ENCODE measurements at regions not wholly inside any gene's neighbourhood (a gene's known extent, or its start where the extent isn't known, plus 50 kb on each side); places are given as distances from the start of the nearest gene placed in this dataset.

DNA sequence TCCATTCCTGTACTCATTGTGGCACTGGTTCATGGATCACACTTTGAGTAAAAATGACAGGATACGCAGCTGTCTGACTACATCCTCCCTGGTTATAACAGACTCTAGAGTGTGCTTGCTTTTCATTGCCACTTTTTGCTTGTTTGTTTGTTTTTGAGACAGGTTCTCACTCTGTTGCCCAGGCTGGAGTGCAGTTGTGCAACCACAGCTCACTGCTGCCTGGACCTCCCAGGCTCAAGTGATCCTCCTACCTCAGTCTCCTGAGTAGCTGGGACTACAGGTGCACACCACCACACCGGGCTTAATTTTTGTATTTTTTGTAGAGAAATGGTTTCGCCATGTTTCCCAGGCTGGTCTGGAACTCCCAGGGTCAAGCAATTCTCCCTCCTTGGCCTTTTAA, 89.3 kb upstream of the ROBO2 start:
- H3K4me3 ChIP-seq (ENCODE audit: low read depth, low read length), result no peak overlapping the region
- CTCF ChIA-PET, result no interaction called here
- POLR2A ChIA-PET, result no interaction called here
- no peak for DNase-seq (ENCODE audit: low read depth, low spot score)
- TF ChIP-seq, protein P1, sequence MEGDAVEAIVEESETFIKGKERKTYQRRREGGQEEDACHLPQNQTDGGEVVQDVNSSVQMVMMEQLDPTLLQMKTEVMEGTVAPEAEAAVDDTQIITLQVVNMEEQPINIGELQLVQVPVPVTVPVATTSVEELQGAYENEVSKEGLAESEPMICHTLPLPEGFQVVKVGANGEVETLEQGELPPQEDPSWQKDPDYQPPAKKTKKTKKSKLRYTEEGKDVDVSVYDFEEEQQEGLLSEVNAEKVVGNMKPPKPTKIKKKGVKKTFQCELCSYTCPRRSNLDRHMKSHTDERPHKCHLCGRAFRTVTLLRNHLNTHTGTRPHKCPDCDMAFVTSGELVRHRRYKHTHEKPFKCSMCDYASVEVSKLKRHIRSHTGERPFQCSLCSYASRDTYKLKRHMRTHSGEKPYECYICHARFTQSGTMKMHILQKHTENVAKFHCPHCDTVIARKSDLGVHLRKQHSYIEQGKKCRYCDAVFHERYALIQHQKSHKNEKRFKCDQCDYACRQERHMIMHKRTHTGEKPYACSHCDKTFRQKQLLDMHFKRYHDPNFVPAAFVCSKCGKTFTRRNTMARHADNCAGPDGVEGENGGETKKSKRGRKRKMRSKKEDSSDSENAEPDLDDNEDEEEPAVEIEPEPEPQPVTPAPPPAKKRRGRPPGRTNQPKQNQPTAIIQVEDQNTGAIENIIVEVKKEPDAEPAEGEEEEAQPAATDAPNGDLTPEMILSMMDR (IDR thresholded peaks at IDR 0.05; ENCODE audit: insufficient read depth, low read length, missing control alignments), result no peak

DNA sequence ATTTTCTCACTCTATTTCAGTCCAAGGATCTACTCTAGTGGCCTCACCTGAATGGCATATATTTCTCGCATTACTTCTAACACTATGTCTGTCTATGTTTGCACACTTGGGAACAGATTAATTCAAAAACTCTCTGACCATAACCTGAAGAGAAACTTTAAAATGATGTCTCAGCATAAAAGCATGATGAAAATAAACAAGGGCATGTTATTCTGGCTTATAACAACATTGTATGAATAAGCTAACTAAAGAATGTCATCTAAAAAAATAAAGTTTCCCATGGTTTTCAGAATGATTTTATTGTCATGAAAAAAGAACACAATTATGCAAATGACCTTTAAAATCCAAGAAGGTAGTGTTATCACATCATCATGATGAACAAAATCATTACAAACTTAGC, 85.5 kb upstream of the ROBO2 start:
- no peak overlapping the region for H3K4me3 ChIP-seq (ENCODE audit: low read depth, low read length)
- ChIA-PET POLR2A (no interaction called here), CTCF (no interaction called here)
- TF ChIP-seq, protein P1 (IDR thresholded peaks at IDR 0.05; ENCODE audit: insufficient read depth, low read length, missing control alignments), result no peak
- DNase-seq (ENCODE audit: low read depth, low spot score), result no peak

DNA sequence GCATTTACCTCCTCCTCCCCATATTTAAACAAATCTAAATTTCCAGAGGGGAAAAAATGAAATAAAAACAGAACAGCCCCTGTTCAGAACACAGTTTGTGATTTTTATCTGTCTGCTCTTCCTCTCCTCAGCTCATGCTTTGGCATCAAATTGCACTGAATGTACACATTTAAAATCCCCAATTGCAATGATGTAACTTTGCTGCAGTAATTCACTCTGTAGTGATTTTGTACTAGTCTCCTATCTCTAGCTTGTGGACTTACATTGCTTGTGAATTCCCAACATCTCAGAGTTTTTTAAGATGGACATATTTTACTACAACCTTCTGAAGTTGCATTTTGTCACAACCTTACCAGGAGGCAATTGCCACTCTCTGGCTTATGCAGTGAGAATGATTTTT, 81.6 kb upstream of the ROBO2 start:
- POLR2A ChIA-PET, result no interaction called here
- CTCF ChIA-PET, result no interaction called here
- no peak overlapping the region for H3K4me3 ChIP-seq (ENCODE audit: low read depth, low read length)
- DNase-seq (ENCODE audit: low read depth, low spot score), result no peak
- TF ChIP-seq, protein P1 (IDR thresholded peaks at IDR 0.05; ENCODE audit: insufficient read depth, low read length, missing control alignments), result no peak

GRCh38 chr3:76958861-76959260, 81.0 kb upstream of the ROBO2 start:
- TF ChIP-seq, protein P1 (IDR thresholded peaks at IDR 0.05; ENCODE audit: insufficient read depth, low read length, missing control alignments), result no peak
- DNase-seq (ENCODE audit: low read depth, low spot score), result no peak
- CTCF ChIA-PET, result no interaction called here
- POLR2A ChIA-PET, result no interaction called here
- H3K4me3 ChIP-seq (ENCODE audit: low read depth, low read length), result no peak overlapping the region

DNA sequence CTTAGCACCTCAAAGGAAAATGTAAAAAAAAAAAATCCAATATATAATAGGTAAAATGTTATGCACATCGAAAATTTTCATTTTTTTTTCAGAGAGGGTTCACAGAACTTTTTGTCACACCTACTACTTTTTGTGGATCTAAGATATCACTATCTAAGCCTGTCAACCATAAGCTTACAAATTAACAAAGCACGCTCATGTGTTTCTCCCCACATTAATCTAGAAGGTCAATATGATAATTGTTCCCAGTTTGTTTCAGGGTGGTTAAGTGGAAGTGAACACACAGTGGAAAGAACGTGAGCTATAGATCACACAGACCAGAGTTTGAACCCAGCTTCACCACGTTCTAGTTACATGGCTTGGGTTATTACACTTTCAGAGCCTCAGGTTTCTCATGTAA, 78.6 kb upstream of the ROBO2 start:
- no peak for DNase-seq (ENCODE audit: low read depth, low spot score)
- ChIA-PET CTCF (no interaction called here), POLR2A (no interaction called here)

GRCh38 chr3:76965122-76965725, 74.7 kb upstream of the ROBO2 start:
- H3K4me3 ChIP-seq (ENCODE audit: low read depth, low read length), result no peak overlapping the region
- TF ChIP-seq, protein P1 (IDR thresholded peaks at IDR 0.05; ENCODE audit: insufficient read depth, low read length, missing control alignments), result no peak
- ChIA-PET CTCF (no interaction called here), POLR2A (no interaction called here)
- no peak for DNase-seq (ENCODE audit: low read depth, low spot score)

More for the DNA sequence above, 78.6 kb upstream of the ROBO2 start:
- H3K4me3 ChIP-seq (ENCODE audit: low read depth, low read length), result no peak overlapping the region
- TF ChIP-seq, protein P1 (IDR thresholded peaks at IDR 0.05; ENCODE audit: insufficient read depth, low read length, missing control alignments), result no peak

Measured in AG04449 (cell line).